ENCODE measurements at regions not wholly inside any gene's neighbourhood (a gene's known extent, or its start where the extent isn't known, plus 50 kb on each side); places are given as distances from the start of the nearest gene placed in this dataset.

DNA sequence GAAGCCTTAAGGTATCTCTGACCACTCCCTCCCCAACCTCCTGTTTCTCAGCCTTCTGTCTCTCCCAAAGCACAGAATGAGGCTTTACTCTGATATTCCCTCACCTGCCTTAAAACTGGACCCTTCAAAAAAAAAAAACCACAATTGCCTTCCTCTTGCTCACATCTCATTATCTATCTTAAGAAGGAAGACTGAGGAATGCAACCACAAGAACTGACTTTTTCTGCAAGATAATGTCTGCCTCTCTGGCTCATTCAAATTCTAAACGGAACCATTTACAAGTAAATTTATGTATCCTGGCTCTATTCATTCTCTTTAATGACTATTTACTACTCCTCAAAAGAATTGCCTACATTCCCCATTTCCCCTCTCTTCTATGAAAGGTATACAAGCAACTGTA, 545.5 kb upstream of the HTR2C start:
- Histone ChIP-seq H3K9me3 (no peaks in the 10 kb centered on the region), H3K27ac (no peak overlapping the region), H3K4me1 (no peaks in the 10 kb centered on the region), H3K4me3 (no peak overlapping the region), H3K36me3 (replicated peaks in 1 of 2; ENCODE audit: insufficient read depth in 1 of 2, low read depth in 2 of 2) (no peaks in the 10 kb centered on the region), H3K27me3 (no peaks in the 10 kb centered on the region)
- intact Hi-C loops (cut with DNase I): no loop called here
- WGBS, 2 donors: 29 to 33% methylated on average over 1 of the region's 1 CpG
- TF ChIP-seq CTCF (IDR thresholded peaks at IDR 0.05) (no peak), POLR2A (IDR thresholded peaks at IDR 0.05) (no peak)
- DNase-seq (no peak), ATAC-seq (no peak)

GRCh38 chrX:114037515-114037914, 546.4 kb upstream of the HTR2C start:
- Histone ChIP-seq H3K9me3 (no peaks in the 10 kb centered on the region), H3K27me3 (no peaks in the 10 kb centered on the region), H3K4me1 (no peaks in the 10 kb centered on the region), H3K27ac (no peak overlapping the region), H3K4me3 (no peak overlapping the region), H3K36me3 (replicated peaks in 1 of 2; ENCODE audit: insufficient read depth in 1 of 2, low read depth in 2 of 2) (no peaks in the 10 kb centered on the region)
- TF ChIP-seq CTCF (IDR thresholded peaks at IDR 0.05): no peak
- no peak for TF ChIP-seq POLR2A (IDR thresholded peaks at IDR 0.05)
- intact Hi-C loops (cut with DNase I): no loop called here
- DNase-seq: no peak
- WGBS, 2 donors: 38 to 64% methylated on average over 1 to 2 of the region's 2 CpGs
- ATAC-seq: no peak

GRCh38 chrX:114028907-114029662, 554.8 kb upstream of the HTR2C start:
- no peak for TF ChIP-seq CTCF (IDR thresholded peaks at IDR 0.05)
- no peak for TF ChIP-seq POLR2A (IDR thresholded peaks at IDR 0.05)
- no peak for DNase-seq
- Histone ChIP-seq H3K4me3 (no peak overlapping the region), H3K27me3 (no peaks in the 10 kb centered on the region), H3K27ac (no peak overlapping the region), H3K4me1 (no peaks in the 10 kb centered on the region), H3K36me3 (replicated peaks in 1 of 2; ENCODE audit: insufficient read depth in 1 of 2, low read depth in 2 of 2) (no peaks in the 10 kb centered on the region), H3K9me3 (no peaks in the 10 kb centered on the region)
- intact Hi-C loops (cut with DNase I): no loop called here
- no peak for ATAC-seq
- WGBS, 2 donors: 55 to 69% methylated on average over 5 of the region's 5 CpGs

DNA sequence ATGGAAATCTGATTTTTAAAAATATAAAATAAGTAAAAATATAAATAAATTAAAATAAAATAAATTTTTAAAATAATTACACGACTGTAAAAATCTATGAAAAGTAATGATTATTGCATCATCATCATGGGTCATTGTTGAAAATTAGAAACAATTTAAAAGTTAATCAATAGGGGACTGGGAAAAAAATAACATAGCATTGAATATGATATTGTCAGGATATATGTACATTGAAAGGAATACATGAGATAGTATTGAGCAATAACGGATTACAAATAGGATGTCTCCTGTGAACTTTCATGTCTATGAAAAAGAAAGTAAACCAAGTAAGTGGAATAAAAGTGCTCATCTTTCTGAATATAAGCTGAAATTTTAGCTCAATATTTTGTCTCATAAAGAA, 566.8 kb upstream of the HTR2C start:
- WGBS, 2 donors: 53 to 83% methylated on average over 2 of the region's 2 CpGs
- TF ChIP-seq POLR2A (IDR thresholded peaks at IDR 0.05): no peak
- TF ChIP-seq CTCF (IDR thresholded peaks at IDR 0.05): no peak
- no peak overlapping the region for H3K27ac ChIP-seq
- no peak for ATAC-seq
- no peak for DNase-seq
- no peaks in the 10 kb centered on the region for H3K27me3 ChIP-seq
- no peaks in the 10 kb centered on the region for H3K36me3 ChIP-seq (replicated peaks in 1 of 2; ENCODE audit: insufficient read depth in 1 of 2, low read depth in 2 of 2)
- no peaks in the 10 kb centered on the region for H3K9me3 ChIP-seq
- intact Hi-C loops (cut with DNase I): no loop called here
- H3K4me1 ChIP-seq: no peaks in the 10 kb centered on the region
- H3K4me3 ChIP-seq: no peak overlapping the region

DNA sequence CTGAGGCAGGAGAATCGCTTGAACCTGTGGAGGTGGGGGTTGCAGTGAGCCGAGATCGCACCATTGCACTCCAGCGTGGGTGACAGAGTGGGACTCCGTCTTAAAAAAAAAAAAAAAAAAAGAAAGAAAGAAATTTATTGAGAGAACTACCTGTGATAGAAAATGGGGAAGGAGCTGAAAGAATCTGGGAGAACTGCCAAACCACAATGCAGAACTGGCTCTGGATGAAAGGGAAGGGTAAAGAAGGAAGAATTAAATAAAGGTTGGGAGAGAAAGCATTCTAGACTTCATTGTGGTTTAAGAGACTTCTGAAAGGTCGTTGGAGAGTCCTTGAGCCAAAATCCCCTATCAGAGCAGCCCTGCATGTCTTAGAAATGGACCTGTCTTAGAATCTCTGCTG, 567.9 kb upstream of the HTR2C start:
- TF ChIP-seq POLR2A (IDR thresholded peaks at IDR 0.05) (no peak), CTCF (IDR thresholded peaks at IDR 0.05) (no peak)

More for the DNA sequence above, 567.9 kb upstream of the HTR2C start:
- H3K9me3 ChIP-seq: no peaks in the 10 kb centered on the region
- DNase-seq (no peak), ATAC-seq (no peak)
- H3K27ac ChIP-seq: no peak overlapping the region
- no peaks in the 10 kb centered on the region for H3K27me3 ChIP-seq
- WGBS, 2 donors: 45 to 78% methylated on average over 2 to 6 of the region's 6 CpGs
- H3K4me1 ChIP-seq: no peaks in the 10 kb centered on the region
- no peaks in the 10 kb centered on the region for H3K36me3 ChIP-seq (replicated peaks in 1 of 2; ENCODE audit: insufficient read depth in 1 of 2, low read depth in 2 of 2)
- intact Hi-C loops (cut with DNase I): no loop called here
- no peak overlapping the region for H3K4me3 ChIP-seq
